ENCODE measurements at regions not wholly inside any gene's neighbourhood (a gene's known extent, or its start where the extent isn't known, plus 50 kb on each side); places are given as distances from the start of the nearest gene placed in this dataset.
"Not testable (repeated sequence)": the region's sequence is repeated elsewhere in the genome, so short reads cannot be mapped to it uniquely, and the experiment has no call there.

DNA sequence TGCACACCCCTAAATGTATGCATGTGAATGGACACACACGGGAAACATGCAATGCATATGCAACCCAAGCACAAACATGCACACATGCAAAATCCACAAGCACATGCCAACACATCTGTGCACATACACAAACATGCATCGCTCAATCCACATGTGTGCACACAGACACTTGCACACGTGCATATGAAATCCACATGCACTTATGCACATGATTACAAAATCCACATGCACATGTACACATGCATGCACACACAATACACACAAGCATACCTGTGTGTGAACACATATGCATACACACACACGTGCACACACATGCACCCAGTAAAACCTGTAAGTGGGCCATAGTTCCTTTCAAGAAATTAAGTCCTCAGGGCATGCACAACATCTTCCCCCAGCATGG is 256.8 kb upstream of the USP9Y start:
- FAIRE-seq (no peak), DNase-seq (ENCODE audit: insufficient read length, low spot score) (no peak)

- not testable (repeated sequence) for DNase-seq (ENCODE audit: insufficient read length, low spot score); FAIRE-seq
Measured at GRCh38 chrY:12446486-12447265, 254.4 kb upstream of the USP9Y start.

DNA sequence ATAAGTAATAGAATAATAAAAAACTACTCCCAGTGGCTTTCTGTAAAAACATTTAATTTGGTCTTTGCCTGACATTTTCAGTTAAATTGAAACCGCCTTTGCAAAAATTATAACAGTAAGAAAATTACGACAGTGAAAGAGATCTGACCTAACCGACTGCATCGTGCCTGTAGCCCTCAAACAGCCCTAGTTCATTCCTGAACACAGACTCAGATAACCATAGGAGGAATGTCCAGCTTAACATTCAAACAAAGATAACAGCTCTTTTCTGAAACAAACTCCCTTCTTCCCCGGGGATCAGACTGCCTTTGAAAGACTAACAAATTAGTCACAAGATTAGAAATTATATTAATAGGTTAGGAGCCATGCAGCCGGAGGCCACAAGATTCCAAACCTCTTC is 252.5 kb upstream of the USP9Y start:
- not testable (repeated sequence) for FAIRE-seq; DNase-seq (ENCODE audit: insufficient read length, low spot score)

DNA sequence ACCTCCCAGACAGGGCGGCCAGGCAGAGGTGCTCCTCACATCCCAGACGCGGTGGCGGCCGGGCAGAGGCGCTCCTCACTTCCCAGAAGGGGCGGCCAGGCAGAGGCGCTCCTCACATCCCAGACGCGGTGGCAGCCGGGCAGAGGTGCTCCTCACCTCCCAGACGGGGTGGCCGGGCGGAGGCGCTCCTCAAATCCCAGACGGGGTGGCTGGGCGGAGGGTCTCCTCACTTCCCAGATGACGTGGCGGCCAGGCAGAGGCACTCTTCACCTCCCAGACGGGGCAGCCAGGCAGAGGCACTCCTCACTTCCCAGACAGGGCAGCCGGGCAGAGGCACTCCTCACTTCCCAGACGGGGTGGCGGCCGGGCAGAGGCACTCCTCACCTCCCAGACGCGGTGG is 247.7 kb upstream of the USP9Y start:
- not testable (repeated sequence) for DNase-seq (ENCODE audit: insufficient read length, low spot score); FAIRE-seq

DNA sequence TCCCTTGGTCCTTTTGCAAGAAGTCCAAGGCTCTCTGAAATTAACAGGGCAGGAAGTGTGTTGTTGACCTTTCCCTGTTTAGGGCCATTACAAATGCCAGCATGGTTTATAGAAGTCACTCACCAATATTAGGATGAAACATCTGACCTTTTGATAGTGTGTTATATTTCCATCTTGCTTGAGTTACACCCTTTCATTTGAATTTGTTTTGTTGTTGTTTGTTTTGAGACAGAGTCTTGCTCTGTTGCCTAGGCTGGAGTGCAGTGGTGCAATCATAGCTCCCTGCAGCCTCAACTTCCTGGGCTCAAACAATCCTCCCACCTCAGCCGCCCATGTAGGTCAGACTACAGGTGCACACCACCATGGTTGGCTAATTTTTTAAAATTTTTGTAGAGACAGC is 241.1 kb upstream of the USP9Y start:
- no peak for FAIRE-seq

GRCh38 chrY:12464155-12464554 is 236.9 kb upstream of the USP9Y start:
- no peak for FAIRE-seq
- DNase-seq (ENCODE audit: insufficient read length, low spot score), result no peak

More for the DNA sequence above, 241.1 kb upstream of the USP9Y start:
- DNase-seq (ENCODE audit: insufficient read length, low spot score), result no peak

DNA sequence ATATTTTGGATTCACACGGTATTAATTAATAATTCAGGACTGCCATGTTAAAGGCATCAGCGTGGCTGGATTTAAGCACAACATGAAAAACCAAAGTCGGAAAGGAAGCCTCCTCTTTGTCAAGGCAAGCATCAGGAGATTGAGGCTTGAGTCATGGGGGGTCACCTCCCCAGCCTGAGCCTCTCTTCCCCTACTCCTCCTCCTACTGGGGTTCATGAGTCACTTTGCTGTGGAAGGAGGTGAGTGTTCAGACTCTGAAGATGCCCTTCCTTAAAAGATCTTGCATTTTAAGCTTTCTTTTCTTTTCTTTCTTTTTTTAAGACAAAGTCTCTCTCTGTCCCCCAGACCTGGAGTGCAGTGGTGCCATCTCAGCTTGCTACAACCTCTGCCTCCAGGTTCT is 235.3 kb upstream of the USP9Y start:
- DNase-seq (ENCODE audit: insufficient read length, low spot score), result no peak
- no peak for FAIRE-seq

- no peak for FAIRE-seq
- DNase-seq (ENCODE audit: insufficient read length, low spot score), result no peak
Measured at GRCh38 chrY:12469081-12469480, 231.9 kb upstream of the USP9Y start.

- FAIRE-seq (no peak), DNase-seq (ENCODE audit: insufficient read length, low spot score) (no peak)
Measured at GRCh38 chrY:12474472-12474871, 226.6 kb upstream of the USP9Y start.

- DNase-seq (ENCODE audit: insufficient read length, low spot score) (peak; percentile 0), FAIRE-seq (no peak)
Measured at GRCh38 chrY:12479382-12479781, 221.6 kb upstream of the USP9Y start.

DNA sequence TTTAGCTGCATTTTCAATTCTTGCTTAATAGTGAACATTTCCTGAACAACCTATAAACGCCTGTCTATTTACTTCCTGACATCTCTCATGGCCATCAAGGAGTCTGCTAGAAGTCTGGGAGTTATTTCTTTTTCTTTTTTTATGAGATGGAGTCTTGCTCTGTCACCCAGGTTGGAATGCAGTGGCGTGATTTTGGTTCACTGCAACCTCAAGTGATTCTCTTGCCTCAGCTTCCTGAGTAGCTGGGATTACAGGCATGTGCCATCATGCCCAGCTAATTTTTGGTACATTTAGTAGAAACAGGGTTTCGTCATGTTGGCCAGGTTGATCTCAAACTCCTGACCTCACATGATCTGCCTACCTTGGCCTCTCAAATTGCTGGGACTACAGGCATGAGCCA is 217.6 kb upstream of the USP9Y start:
- FAIRE-seq (no peak), DNase-seq (ENCODE audit: insufficient read length, low spot score) (no peak)

DNA sequence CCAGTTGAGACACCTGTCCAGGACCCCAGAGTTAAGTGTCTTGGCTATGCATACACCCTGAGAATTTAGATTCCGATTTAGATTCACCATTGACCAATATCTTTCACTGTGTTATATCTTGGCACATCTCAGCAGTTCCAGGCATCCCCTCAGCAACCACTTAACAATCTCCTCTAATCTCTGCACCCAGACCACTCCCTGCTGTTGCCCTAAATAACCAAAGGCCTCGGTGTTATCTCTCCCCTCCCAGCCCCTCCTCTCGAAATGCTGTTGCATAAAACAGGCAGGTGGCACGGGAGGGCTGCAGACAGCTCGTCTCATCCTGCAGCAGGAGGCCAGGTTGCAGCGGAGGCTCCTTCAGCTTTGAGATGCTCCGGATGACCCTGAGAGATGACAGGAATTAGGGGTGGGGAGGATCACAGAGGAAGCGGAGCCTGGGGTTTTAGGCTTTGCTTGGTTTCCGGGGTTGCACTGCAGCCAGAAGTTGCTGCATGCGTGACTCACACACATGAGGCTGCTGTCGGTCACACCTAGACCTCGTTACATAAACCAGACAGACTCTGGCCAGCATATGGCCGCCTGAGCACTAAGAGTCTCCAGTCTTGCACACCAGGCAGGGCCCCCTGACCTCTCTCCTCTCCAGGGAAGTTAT is 210.3 kb upstream of the USP9Y start:
- no peak for FAIRE-seq
- no peak for DNase-seq (ENCODE audit: insufficient read length, low spot score)

DNA sequence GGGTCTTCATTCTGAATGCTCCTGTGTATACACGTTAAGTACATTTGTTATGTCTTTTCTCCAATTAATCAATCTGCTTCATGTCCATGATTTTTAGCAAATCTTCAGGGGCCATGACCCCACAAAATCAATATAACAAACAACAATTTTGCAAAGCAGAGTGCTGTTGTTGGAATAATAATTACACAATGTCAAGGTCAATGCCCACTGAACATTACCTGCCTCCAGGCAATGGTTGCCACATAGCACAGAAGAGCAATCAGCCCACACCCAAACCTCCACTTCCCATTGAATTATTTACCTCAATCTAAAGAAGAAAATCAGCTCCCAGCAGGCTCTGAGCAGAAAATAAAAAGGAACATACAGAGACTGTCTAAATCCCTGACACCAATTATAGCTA is 208.8 kb upstream of the USP9Y start:
- no peak for FAIRE-seq

GRCh38 chrY:12496007-12496406 is 205.0 kb upstream of the USP9Y start:
- FAIRE-seq (no peak), DNase-seq (ENCODE audit: insufficient read length, low spot score) (no peak)

More for the DNA sequence above, 208.8 kb upstream of the USP9Y start:
- no peak for DNase-seq (ENCODE audit: insufficient read length, low spot score)

GRCh38 chrY:12500096-12500495 is 200.9 kb upstream of the USP9Y start:
- no peak for FAIRE-seq
- no peak for DNase-seq (ENCODE audit: insufficient read length, low spot score)

DNA sequence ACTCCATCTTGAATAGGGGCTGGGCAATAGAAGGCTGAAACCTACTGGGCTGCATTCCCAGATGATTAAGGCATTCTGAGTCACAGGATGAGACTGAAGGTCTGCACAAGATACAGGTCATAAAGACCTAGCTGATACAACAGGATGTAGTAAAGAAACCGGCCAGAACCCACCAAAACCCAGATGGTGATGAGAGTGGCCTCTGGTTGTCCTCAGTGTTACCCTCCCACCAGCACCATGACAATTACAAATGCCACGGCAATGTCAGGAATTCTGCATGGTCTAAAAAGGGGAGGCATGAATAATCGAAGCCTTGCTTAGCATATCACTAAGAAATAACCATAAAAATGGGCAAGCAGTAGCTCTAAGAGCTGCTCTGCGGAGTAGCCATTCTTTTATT is 197.0 kb upstream of the USP9Y start:
- DNase-seq (ENCODE audit: insufficient read length, low spot score); FAIRE-seq: not testable (repeated sequence)

- DNase-seq (ENCODE audit: insufficient read length, low spot score) (no peak), FAIRE-seq (no peak)
Measured at GRCh38 chrY:12517338-12517737, 183.7 kb upstream of the USP9Y start.

DNA sequence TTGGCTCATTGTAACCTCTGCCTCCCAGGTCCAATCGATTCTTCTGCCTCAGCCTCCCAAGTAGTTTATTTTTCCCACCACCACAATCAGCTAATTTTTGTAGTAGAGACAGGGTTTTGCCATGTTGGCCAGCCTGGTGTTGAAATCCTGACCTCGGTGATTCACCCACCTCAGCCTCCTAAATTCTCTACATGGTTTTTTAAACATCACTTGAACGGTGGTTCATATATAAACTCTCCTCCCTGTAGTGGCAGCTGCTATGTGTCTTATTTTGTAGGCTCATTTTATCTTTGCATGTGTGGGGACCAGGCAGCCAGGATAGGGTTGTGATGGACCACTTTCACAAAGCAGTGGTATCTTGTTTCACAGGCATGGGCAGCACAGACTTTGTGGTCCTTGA is 175.8 kb upstream of the USP9Y start:
- DNase-seq (ENCODE audit: insufficient read length, low spot score) (no peak), FAIRE-seq (no peak)

DNA sequence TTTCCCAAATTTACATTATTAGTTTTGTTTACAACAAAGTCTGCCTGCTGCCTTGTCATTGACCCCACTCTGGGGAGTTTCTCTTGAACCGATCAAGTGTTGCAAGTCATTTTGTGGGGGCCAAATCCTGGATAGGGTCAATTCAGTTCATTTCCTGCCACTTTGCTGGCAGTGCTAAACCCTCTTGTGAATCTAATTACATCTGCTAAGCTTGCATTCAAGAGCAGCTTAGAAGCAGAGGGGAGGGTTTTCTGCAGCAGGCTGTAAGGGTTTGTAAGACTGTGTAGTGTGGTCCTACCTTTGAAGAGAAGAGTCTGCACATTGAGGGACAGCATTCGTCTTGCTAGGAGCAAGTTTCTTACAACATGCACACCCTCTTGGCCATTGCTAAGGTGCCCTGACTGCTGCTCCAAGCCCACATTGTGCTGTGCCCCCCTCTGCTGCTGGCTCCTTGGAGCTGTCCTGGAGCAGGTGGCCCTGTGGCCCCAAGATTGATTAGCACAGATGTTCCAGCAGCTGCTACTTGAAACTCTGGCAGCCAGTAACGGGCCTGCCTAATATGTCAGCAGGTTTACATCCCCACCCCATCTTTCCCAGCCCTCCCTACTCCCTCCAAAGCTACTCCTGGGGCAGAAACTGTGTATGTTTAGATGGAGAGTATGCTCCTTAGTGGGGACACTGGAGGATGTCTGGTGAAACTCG is 174.5 kb upstream of the USP9Y start:
- no peak for FAIRE-seq
- no peak for DNase-seq (ENCODE audit: insufficient read length, low spot score)

DNA sequence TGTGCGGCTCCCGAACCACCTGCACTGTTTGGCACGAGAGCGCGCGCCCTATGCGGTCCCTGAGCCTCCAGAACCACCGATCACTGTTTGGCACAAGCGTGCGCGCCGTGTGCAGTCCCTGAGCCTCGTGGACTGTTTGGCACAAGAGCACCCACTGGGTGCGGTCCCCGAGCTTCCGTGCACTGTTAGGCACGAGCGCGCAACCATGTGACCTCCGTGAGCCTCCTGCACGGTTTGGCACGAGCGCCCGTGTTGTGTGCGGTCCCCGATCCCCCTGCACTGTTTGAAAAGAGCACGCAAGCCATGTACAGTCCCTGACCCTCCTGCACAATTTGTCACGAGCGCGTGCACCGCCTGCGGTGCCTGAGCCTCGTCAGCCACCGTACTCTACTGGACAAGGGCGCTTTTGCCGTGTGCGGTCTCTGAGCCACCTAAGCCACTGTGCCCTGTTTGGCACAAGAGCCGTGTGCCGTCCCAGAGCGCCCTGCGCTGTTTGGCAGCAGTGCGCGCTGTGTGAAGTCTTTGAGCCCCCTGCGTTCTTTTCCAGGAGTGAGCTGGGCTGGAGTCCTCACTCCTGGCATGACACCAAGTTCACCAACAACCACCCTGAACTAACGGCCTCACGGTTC is 163.7 kb upstream of the USP9Y start:
- FAIRE-seq, result no peak
- DNase-seq (ENCODE audit: insufficient read length, low spot score), result no peak

GRCh38 chrY:12546746-12547420 is 154.1 kb upstream of the USP9Y start:
- DNase-seq (ENCODE audit: insufficient read length, low spot score), result no peak
- no peak for FAIRE-seq
